Upper lobe of right lung (tissue), 1 donor: ENCODE measurements at regions not wholly inside any gene's neighbourhood (a gene's known extent, or its start where the extent isn't known, plus 50 kb on each side); places are given as distances from the start of the nearest gene placed in this dataset.
"Not testable (repeated sequence)": the region's sequence is repeated elsewhere in the genome, so short reads cannot be mapped to it uniquely, and the experiment has no call there.

Experiments
- ATAC-seq: fragments of 200-7000 bp; cut with Tn5 transposase; one replicate; pipeline ENCODE4 v1.9.1; 2020; ENCODE audit warnings: mild to moderate bottlenecking, moderate library complexity
- DNase-seq: peaks from one replicate; pipeline ENCODE4 v3.0.0-alpha.2; 2020
- H3K27ac ChIP-seq: fragments of 200-600 bp; one replicate; pipeline ENCODE4 v1.8.0; 2022
- H3K27me3 ChIP-seq: fragments of 200-600 bp; one replicate; pipeline ENCODE4 v1.8.0; 2022; ENCODE audit warnings: mild to moderate bottlenecking
- H3K36me3 ChIP-seq: fragments of 200-600 bp; one replicate; pipeline ENCODE4 v1.8.0; 2022
- H3K4me1 ChIP-seq: fragments of 200-600 bp; one replicate; pipeline ENCODE4 v1.8.0; 2022
- H3K4me3 ChIP-seq: fragments of 200-600 bp; one replicate; pipeline ENCODE4 v1.8.0; 2022; ENCODE audit warnings: mild to moderate bottlenecking
- H3K9me3 ChIP-seq: fragments of 200-600 bp; one replicate; pipeline ENCODE4 v1.8.0; 2022
- intact Hi-C: fragments of 100-400 bp; cut with DNase I; formaldehyde crosslinking; loops from one replicate; pipeline ENCODE4 v1.11.0; 2022
- donor health status: DM: no; HTN: yes; CAD: no; lungs with severe emphysema.

- H3K4me3 ChIP-seq, ATAC-seq, H3K4me1 ChIP-seq, H3K27me3 ChIP-seq, H3K27ac ChIP-seq, intact Hi-C loops, H3K9me3 ChIP-seq, H3K36me3 ChIP-seq: not testable (repeated sequence)
- peak; percentile 18 for DNase-seq
Measured at GRCh38 chr9:64560833-64561232, 724.2 kb downstream of the FOXD4L5 start.
